HG02763 (cell line): ENCODE measurements at regions not wholly inside any gene's neighbourhood (a gene's known extent, or its start where the extent isn't known, plus 50 kb on each side); places are given as distances from the start of the nearest gene placed in this dataset.
"Not testable (repeated sequence)": the region's sequence is repeated elsewhere in the genome, so short reads cannot be mapped to it uniquely, and the experiment has no call there.

Source experiments
- ATAC-seq: cut with Tn5 transposase; IDR thresholded peaks from one replicate; pipeline ENCODE4 v1.9.1; 2021; ENCODE audit warnings: mild to moderate bottlenecking, moderate library complexity; ENCODE audit not compliant: unreplicated experiment

DNA sequence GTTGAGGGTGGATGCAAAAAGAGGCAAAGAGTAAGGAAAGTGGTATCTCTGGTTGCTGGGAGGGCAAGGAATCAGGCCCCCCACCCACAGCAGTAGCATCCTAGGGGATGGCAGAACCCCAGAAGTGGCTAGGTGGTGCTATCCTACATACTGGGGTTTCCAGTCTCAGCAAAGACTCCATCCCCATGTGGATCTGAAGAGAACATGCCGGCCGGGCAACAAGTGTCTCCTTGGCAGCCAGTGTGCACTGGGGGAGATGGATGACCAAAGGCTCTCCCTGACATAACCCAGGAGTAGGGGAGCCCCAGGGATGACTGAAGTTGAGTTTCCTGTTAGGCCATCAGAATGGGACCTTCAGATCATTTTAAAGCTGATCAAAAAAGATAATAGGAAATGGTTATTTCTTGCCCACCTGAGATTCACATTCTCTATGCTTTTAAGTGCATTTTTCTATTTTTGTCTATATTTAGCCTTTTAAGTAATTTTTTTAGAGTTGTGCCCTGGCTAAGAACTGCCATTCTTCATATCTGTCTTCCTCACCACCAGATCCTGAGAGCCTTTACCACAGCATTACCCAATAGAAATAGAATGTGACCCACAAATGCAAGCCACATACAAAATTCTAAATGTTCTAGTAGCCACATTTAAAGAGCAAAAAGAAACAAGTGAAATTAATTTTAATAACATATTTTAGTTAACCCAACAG lies 78.7 kb upstream of the SMIM23 start:
- no peak for ATAC-seq

DNA sequence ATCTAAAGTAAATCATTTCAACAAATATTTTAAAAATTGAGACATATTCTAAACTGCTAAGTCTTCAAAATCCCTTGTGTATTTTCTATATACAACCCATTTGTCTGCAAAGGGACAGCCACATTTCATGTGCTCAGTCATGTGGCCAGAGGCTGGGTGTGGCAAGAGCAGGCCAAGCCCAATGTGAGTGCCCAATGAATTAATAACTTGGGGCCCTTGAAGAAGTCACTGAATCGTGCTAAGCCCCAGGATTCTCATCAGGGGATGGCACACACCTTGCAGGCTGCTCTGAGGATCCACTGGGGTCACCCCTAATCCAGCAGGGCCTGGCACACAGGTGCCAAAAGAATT lies 78.2 kb upstream of the SMIM23 start:
- no peak for ATAC-seq

DNA sequence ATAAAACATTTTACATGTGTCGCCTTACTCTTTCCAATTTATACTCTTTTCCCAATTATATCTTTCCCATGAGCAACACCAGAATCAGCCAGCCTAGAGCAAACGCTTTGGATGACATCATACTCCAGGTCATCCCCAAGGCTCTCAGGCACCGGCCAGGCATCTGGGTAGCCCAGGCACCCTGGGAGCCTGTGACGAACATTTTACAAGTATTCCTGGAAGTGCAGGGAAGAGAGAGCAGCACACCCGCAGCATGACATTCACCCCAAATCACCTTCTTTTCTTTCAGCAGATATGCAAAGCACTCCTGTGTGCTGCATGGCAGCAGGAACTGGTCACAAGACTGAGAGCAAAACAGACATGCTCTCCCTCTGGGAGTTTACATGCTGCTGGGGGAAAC lies 75.7 kb upstream of the SMIM23 start:
- no peak for ATAC-seq

DNA sequence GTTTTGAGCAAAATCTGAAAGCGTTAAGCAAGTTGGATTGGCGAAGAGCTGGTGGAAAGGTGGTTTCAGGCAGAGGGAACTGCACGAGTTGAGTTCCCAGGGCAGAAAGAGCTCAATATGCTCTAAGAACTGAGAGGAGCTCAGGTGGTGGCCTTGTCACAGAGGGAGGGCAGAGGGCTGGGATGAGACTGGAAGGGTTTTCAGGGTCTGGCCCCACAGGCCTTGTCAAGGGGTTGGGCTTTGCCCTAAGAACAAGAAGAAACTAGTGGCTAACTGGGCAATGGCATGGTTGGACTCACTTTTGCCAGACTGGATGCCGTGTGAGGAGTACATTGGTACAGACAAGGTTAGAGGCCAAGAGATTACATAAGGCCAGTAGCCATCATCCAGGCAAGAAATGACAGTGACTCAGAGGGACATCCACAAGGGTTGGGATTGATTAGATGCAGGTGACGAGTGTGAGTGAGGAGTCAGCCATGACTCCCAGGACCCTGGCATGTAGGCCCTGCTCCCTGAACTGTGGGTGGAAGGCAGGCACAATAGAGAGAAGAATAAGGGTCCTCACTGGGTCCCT lies 75.1 kb upstream of the SMIM23 start:
- ATAC-seq = no peak

DNA sequence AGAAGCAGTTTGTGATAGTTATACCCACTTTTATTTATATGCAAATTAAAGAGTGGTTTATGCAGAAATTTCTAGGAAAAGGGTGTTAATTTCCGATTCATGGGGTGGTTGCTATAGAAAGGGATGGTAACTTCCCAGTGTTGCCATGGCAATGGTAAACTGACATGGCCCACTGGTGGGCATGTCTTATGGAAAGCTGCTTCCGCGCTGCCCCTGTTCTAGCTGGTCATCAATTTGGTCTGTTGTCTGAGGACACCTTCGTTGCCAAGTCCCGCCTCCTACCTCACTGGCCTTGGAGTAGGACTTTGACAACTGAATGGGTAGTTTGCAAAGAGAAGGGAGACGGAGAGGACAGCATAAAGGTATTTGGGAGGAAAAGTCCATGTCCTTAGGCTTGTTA lies 74.0 kb upstream of the SMIM23 start:
- ATAC-seq = no peak

DNA sequence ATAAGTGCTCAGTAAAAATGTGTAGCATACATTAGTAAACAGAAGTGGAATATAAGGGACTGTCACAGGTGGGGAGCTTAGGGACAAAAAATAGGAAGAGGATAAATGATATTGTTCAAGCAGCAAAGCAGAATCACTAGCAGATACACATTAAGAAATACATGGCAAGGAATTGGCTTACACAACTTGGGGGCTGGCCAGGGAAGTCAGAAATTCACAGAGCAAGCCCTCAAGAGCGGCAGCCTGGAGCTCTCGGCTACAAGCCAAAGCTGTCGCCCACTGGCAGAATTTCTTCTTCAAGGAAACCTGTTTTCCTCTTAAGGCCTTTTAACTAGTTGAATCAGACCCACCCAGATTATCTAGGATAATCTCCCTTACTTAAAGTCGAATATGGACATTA lies 73.0 kb upstream of the SMIM23 start:
- no peak for ATAC-seq

DNA sequence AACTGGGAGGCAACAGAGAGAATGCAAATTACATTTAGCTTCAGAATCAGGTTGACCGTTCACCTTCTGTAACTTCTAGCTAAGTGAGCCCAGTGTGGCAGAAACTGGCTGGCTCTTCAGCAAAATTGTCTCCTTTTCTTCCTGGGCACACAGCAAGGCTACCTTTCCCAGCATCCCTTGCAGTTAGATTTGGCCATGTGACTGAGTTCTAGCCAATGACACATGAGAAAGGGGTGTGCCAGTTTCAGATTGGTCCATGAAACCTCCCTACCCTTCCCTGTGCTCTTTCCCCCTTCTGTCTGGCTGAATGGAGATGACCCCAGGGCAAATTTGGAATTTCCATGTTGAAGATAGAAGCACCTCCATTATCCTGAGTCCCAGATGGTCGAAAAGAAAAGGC lies 72.5 kb upstream of the SMIM23 start:
- no peak for ATAC-seq

DNA sequence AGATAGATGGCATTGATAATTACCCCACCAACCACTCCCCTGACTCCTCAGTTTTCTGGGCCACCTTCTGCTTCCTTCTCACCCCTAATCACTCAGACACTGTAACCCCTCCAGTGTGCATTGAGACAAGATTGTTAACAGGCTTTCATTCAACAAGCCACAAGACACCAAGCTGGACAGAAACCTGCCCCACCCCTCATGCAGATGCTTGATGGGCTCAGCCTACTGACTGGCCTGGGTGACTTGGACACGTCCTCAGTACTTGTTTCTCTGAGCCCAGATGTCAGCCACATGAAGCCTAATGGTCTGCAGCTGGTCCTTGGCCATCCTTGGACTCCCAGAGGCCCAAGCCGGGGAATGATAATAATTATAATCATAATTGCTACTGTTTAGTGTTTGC lies 71.4 kb upstream of the SMIM23 start:
- no peak for ATAC-seq

DNA sequence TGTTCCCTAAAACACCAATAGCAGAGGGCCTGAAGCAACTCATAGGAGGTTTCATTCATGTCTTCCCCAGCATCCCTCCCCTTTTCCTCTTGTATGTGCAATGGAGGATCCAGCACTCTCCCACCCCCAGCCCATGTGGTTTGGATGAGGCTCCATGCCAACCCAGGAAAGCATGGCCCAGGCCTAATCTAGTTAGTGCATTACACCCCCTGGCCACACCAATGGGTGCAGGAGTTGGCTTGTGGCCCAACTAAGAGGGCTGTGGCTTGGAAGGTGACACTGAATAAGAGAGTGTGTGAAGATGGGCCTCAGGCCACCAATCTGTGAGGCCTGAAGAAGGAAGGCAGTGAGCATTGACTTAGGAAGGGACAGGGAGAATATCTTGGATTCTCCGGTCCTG lies 70.8 kb upstream of the SMIM23 start:
- no peak for ATAC-seq

DNA sequence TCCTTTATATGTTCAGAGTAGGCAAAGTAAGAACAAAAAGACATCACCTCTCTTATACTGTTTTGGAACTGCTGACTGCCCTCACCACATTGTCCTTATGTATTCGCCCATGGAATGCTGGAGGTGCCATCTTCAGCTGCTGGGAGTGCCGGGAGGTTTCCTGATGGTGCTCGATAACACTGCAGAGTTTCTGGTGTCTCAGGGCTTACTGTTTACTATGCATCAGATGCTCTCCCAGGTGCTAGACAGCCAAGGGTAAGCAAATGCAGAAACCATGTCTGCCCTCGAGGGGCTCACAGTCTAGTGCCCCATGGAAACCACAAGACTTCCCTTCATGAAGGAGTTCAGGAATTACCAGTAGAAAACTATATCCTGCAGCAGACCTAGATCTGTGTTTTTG lies 70.1 kb upstream of the SMIM23 start:
- ATAC-seq = no peak

DNA sequence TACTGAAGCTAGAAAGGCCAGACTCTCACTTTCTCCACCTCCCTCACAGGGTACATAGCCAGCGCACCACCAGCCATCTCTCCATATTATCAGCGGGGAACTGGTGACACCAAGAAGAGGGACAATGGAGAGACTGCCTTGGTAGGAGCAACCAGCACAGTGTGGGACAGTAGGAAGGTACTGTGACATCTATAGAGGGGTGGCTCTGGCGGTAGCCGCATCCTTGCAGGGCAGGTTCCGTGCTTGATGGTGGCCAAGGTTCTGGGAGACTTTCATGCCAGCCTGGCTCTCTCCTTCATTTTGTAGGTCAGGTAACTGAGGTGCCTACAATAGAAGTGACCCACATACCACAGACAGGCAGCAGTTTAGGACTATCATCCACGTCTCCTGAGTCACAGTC lies 65.5 kb upstream of the SMIM23 start:
- no peak for ATAC-seq

DNA sequence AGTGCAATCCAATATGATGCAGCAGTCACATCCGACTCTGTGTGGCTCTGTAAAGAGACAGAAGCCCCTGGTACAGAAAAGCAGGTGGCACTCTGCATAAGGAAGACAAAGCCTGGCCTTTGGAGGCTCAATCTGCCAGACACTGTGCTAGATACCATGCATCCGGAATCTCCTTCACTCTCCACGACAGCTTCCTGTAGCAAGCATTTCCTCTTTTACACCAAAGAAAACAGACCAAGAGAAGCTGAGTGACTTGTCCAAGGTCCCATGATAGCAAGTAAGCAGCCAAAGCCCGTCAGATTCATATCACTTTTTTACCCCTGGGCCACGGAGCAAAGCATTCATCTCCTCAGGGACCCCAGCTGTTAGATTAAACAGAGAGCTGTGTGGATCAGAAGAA lies 64.2 kb upstream of the SMIM23 start:
- ATAC-seq = no peak

DNA sequence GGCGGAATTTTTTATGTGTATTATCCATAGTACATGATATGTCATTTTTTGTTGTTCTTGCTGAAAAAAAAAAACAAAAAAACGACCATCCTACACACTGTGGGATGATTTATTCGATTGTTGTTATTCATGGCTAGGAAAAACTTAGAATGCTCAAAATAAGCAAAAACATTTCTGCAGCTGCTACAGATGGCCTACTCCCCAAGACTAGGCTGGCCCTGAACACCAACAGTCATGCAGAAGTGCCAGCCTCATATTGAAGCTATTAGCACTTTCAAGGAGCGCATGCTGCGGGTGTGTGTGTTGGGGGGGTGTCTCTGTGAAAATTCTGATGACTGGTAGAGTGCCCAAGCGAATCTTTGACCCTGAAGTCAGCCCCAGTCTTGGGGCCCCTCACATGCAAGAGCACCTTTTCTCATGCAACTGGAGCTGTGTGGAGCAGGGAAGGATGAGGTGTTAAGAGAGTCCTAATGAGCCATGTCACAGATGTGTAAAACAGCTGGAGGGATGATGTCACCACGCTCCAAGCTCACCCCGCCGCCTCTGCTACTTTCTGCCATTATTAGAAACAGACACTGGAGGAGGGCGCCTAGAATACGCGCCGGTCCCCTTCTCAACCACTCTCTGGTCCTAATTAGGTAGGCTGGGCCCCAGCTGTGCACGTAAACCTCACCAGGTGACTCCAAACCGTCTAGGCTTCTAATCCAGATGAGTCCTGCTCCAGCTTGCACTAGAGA lies 61.0 kb upstream of the SMIM23 start:
- no peak for ATAC-seq

DNA sequence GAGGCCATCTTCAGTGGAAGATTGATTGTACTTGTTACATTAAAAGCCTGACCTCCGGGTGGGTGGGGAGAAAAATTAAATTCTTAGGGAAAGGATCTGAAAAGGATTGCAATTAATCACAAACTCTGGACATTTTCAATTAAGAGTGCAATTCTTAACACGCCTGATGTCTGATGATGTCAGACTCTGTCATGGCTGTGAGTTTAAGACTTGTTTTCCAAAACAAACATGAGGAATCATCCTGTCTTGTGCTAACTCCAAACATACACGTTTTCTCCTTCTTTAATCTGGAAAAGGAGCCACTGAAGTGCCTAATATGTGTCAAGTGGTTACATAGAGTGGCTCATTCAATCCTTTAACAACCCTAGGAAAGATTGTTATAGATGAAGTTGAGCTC lies 60.4 kb upstream of the SMIM23 start:
- no peak for ATAC-seq

DNA sequence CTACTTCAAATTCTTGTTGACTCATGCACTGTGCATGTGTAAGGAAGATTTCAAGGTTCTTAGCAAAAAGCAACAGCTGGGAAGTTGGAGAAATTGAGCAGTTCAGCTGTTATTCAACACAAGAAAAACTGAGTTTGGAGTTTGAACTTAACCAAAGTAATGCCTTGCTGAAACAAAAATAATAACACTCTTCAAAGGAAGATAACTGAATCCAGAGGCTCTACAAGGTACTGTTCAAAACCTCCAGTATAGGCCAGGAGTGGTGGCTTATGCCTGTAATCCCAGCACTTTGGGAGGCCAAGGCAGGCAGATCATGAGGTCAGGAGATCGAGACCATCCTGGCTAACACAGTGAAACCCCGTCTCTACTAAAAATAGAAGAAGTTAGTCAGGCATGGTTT lies 58.8 kb upstream of the SMIM23 start:
- ATAC-seq = not testable (repeated sequence)

DNA sequence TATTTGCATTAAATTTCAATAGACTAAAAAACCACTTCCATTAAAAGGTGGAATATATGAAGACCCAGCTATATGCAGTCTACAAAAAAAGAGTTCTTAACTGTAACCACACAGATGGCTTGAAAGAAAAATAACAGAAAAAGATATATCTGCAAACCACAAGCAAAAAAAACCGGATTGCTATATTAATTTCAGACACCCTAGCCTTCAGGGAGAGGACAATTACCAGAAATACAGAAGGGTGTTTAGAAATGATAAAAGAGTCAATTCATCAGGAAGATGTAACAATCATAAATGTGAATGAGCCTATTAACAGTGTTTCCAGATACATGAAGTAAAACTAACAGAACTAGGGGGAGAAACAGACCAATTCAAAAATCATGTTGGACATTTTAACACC lies 56.9 kb upstream of the SMIM23 start:
- ATAC-seq = no peak
